PC-3 (cell line): ENCODE measurements at regions not wholly inside any gene's neighbourhood (a gene's known extent, or its start where the extent isn't known, plus 50 kb on each side); places are given as distances from the start of the nearest gene placed in this dataset.

Experiments
- ATAC-seq: fragments of 200-7000 bp; cut with Tn5 transposase; 2 replicates; pipeline ENCODE4 v1.9.1; 2020; ENCODE audit warnings: mild to moderate bottlenecking, moderate library complexity
- BruUV-seq: library from RNA; stranded (reverse); fragments of 400-500 nt; replicated peaks from 2 replicates; lab custom pipeline; 2021; lab: Mats Ljungman, UMichigan
- CTCF ChIA-PET: fragments of 300-600 bp; sonication (Branson Sonifier 250); formaldehyde crosslinking; loops from one replicate; lab custom pipeline; 2022; ENCODE audit warnings: antibody characterized with exemption; lab: Charles Lee
- POLR2A ChIA-PET: fragments of 300-600 bp; sonication (Branson Sonifier 250); formaldehyde crosslinking; loops from one replicate; lab custom pipeline; 2022; ENCODE audit warnings: antibody characterized with exemption; ENCODE audit not compliant: unreplicated experiment; lab: Charles Lee
- DNase-seq: peaks from one replicate; pipeline ENCODE4 v3.0.0-alpha.2; 2015
- H2AFZ ChIP-seq: fragments of 300-600 bp; sonication (generic); 2 replicates; pipeline ENCODE4 v1.6.0; 2016; ENCODE audit warnings: antibody characterized with exemption, low read length
- H3F3A ChIP-seq: fragments of 300-600 bp; sonication (generic); one replicate; pipeline ENCODE4 v1.6.0; 2017; ENCODE audit warnings: antibody characterized with exemption, low read length, control low read depth, mild to moderate bottlenecking; ENCODE audit not compliant: unreplicated experiment
- H3K27ac ChIP-seq: fragments of 300-600 bp; sonication (generic); 2 replicates; pipeline ENCODE4 v1.5.1; 2016; ENCODE audit warnings: mild to moderate bottlenecking, low read length
- H3K27me3 ChIP-seq: fragments of 300-600 bp; sonication (generic); 2 replicates; pipeline ENCODE4 v1.6.1; 2016; ENCODE audit warnings: low read length, mixed read lengths
- H3K36me3 ChIP-seq: fragments of 300-600 bp; sonication (generic); 2 replicates; pipeline ENCODE4 v1.6.1; 2016; ENCODE audit warnings: low read depth, mixed run types, low read length, mixed read lengths
- H3K4me1 ChIP-seq: fragments of 300-600 bp; sonication (generic); 2 replicates; pipeline ENCODE4 v1.5.1; 2016; ENCODE audit warnings: low read length; ENCODE audit not compliant: insufficient read depth
- H3K4me2 ChIP-seq: fragments of 300-600 bp; sonication (generic); 2 replicates; pipeline ENCODE4 v1.6.0; 2016; ENCODE audit warnings: low read length
- H3K4me3 ChIP-seq: fragments of 300-600 bp; sonication (generic); 2 replicates; pipeline ENCODE4 v1.5.1; 2016; ENCODE audit warnings: mild to moderate bottlenecking, low read length, mixed read lengths
- H3K79me2 ChIP-seq: fragments of 300-600 bp; sonication (generic); 2 replicates; pipeline ENCODE4 v1.6.1; 2017; ENCODE audit warnings: low read length, mixed read lengths
- H3K9ac ChIP-seq: fragments of 300-600 bp; sonication (generic); 2 replicates; pipeline ENCODE4 v1.6.0; 2016; ENCODE audit warnings: mild to moderate bottlenecking, low read length
- H3K9me2 ChIP-seq: fragments of 300-600 bp; sonication (generic); replicated peaks from 2 replicates; pipeline ENCODE4 v1.6.1; 2016; ENCODE audit warnings: mixed run types, low read length, mixed read lengths
- H3K9me3 ChIP-seq: fragments of 300-600 bp; sonication (generic); 2 replicates; pipeline ENCODE4 v1.6.1; 2016; ENCODE audit warnings: low read length, mixed read lengths
- H4K20me1 ChIP-seq: fragments of 300-600 bp; sonication (generic); 2 replicates; pipeline ENCODE4 v1.6.1; 2016; ENCODE audit warnings: low read length, mixed read lengths
- CTCF ChIP-seq: fragments of 300-600 bp; sonication (generic); conservative IDR thresholded peaks from 2 replicates; pipeline ENCODE4 v1.5.1; 2017; ENCODE audit warnings: antibody characterized with exemption, low read depth, mild to moderate bottlenecking, low read length
- EZH2 ChIP-seq: fragments of 300-600 bp; sonication (generic); IDR thresholded peaks from one replicate; pipeline ENCODE4 v1.6.1; 2017; ENCODE audit warnings: antibody characterized with exemption, mild to moderate bottlenecking, low read length; ENCODE audit not compliant: unreplicated experiment
- EZH2phosphoT487 ChIP-seq: fragments of 300-600 bp; sonication (generic); IDR thresholded peaks from 2 replicates; pipeline ENCODE4 v1.6.1; 2018; ENCODE audit warnings: mild to moderate bottlenecking, antibody characterized with exemption, low read length, borderline replicate concordance
- intact Hi-C: fragments of 100-400 bp; cut with micrococcal nuclease; formaldehyde crosslinking; loops from 2 replicates; pipeline ENCODE4 v1.9.0; 2023

- Histone ChIP-seq H3K4me1 (no peaks in the 10 kb centered on the region), H3K27ac (no peak overlapping the region), H4K20me1 (no peaks in the 10 kb centered on the region), H2AFZ (no peak overlapping the region), H3K9ac (no peak overlapping the region), H3K27me3 (peaks cover 21% of the 10 kb centered on the region; the same call in 1 of the 2 replicates), H3K9me2 (no peaks in the 10 kb centered on the region), H3K79me2 (no peaks in the 10 kb centered on the region), H3F3A (no peaks in the 10 kb centered on the region), H3K4me3 (no peak overlapping the region), H3K9me3 (no peaks in the 10 kb centered on the region), H3K4me2 (no peak overlapping the region), H3K36me3 (no peaks in the 10 kb centered on the region)
- ATAC-seq (no peak), DNase-seq (no peak)
- ChIA-PET CTCF (no interaction called here), POLR2A (no interaction called here)
- no TSS peak for BruUV-seq
- TF ChIP-seq EZH2 (no peak), CTCF (no peak), EZH2phosphoT487 (no peak)
- intact Hi-C loops = no loop called here
Measured at GRCh38 chr9:89829346-89829745, 224.5 kb downstream of the GADD45G start.

GRCh38 chr9:89835666-89836065, 230.9 kb downstream of the GADD45G start:
- Histone ChIP-seq H4K20me1 (no peaks in the 10 kb centered on the region), H3K27me3 (peaks cover 30% of the 10 kb centered on the region), H3K9me2 (no peaks in the 10 kb centered on the region), H3K9ac (no peak overlapping the region), H3K4me3 (no peak overlapping the region), H3K4me1 (no peaks in the 10 kb centered on the region), H3K79me2 (no peaks in the 10 kb centered on the region), H3K27ac (no peak overlapping the region), H3K9me3 (no peaks in the 10 kb centered on the region), H2AFZ (no peak overlapping the region), H3K36me3 (no peaks in the 10 kb centered on the region), H3F3A (no peaks in the 10 kb centered on the region), H3K4me2 (no peak overlapping the region)
- TF ChIP-seq EZH2phosphoT487 = no peak
- no peak for TF ChIP-seq EZH2
- TF ChIP-seq CTCF = no peak
- no TSS peak for BruUV-seq
- ChIA-PET CTCF (no interaction called here), POLR2A (no interaction called here)
- ATAC-seq = no peak
- intact Hi-C loops = no loop called here
- DNase-seq = no peak

GRCh38 chr9:89837162-89837933, 232.5 kb downstream of the GADD45G start:
- peaks cover 30% of the 10 kb centered on the region for H3K27me3 ChIP-seq
- no peaks in the 10 kb centered on the region for H3K36me3 ChIP-seq
- H3K27ac ChIP-seq = no peak overlapping the region
- H3K4me1 ChIP-seq = no peaks in the 10 kb centered on the region
- no TSS peak for BruUV-seq
- ATAC-seq = no peak
- no peaks in the 10 kb centered on the region for H3K79me2 ChIP-seq
- intact Hi-C loops = no loop called here
- ChIA-PET POLR2A (no interaction called here), CTCF (no interaction called here)
- no peaks in the 10 kb centered on the region for H4K20me1 ChIP-seq
- H3K9ac ChIP-seq = no peak overlapping the region
- H2AFZ ChIP-seq = no peak overlapping the region
- H3K9me3 ChIP-seq = no peaks in the 10 kb centered on the region
- H3K4me3 ChIP-seq = no peak overlapping the region
- H3K9me2 ChIP-seq = no peaks in the 10 kb centered on the region
- no peaks in the 10 kb centered on the region for H3F3A ChIP-seq
- DNase-seq = no peak
- TF ChIP-seq CTCF (no peak), EZH2 (no peak)
- no peak overlapping the region for H3K4me2 ChIP-seq
